ENCODE measurements at regions not wholly inside any gene's neighbourhood (a gene's known extent, or its start where the extent isn't known, plus 50 kb on each side); places are given as distances from the start of the nearest gene placed in this dataset.
A peak's percentile ranks its signal among the peaks of the same experiment; 100 is the strongest.
"Not testable (repeated sequence)": the region's sequence is repeated elsewhere in the genome, so short reads cannot be mapped to it uniquely, and the experiment has no call there.

- POLR2A ChIA-PET: interaction anchor here (1.0 kb wide), 1 partner anchor 86 kb away, joined by 4 read pairs; no protein-coding TSS in a partner anchor
- BruUV-seq (replicated peaks): no TSS peak
- intact Hi-C loops (cut with micrococcal nuclease): no loop called here
- no peak for TF ChIP-seq CTCF (IDR thresholded peaks at IDR 0.05; ENCODE audit: unreplicated experiment)
- peak; percentile 48 for DNase-seq (ENCODE audit: unreplicated experiment)
- H3K27ac Mint-ChIP-seq (ENCODE audit: low read depth, unreplicated experiment): no peak overlapping the region
- no peak overlapping the region for H3K4me3 Mint-ChIP-seq (ENCODE audit: unreplicated experiment)
- no peaks in the 10 kb centered on the region for H3K36me3 Mint-ChIP-seq (ENCODE audit: insufficient read depth, unreplicated experiment)
- H3K9me3 Mint-ChIP-seq (ENCODE audit: unreplicated experiment): peaks cover 17% of the 10 kb centered on the region
- H3K4me1 Mint-ChIP-seq (ENCODE audit: insufficient read depth, unreplicated experiment): peaks cover 31% of the 10 kb centered on the region
- CTCF ChIA-PET: interaction anchor here (0.6 to 0.7 kb wide), 4 partner anchors 10 to 282 kb away, joined by 3 to 4 read pairs (median 3); no protein-coding TSS in a partner anchor
- no peaks in the 10 kb centered on the region for H3K27me3 Mint-ChIP-seq (ENCODE audit: insufficient read depth, unreplicated experiment)
Measured at GRCh38 chr13:73162912-73163911, 104.4 kb downstream of the KLF5 start.

GRCh38 chr13:73160371-73161031 lies 101.7 kb downstream of the KLF5 start:
- H3K36me3 Mint-ChIP-seq (ENCODE audit: insufficient read depth, unreplicated experiment); BruUV-seq (replicated peaks); DNase-seq (ENCODE audit: unreplicated experiment); H3K27me3 Mint-ChIP-seq (ENCODE audit: insufficient read depth, unreplicated experiment); H3K27ac Mint-ChIP-seq (ENCODE audit: low read depth, unreplicated experiment); intact Hi-C loops (cut with micrococcal nuclease); H3K4me3 Mint-ChIP-seq (ENCODE audit: unreplicated experiment); H3K9me3 Mint-ChIP-seq (ENCODE audit: unreplicated experiment); POLR2A ChIA-PET: not testable (repeated sequence)
- CTCF ChIA-PET: interaction anchor here (0.7 kb wide), 1 partner anchor 542 kb away, joined by 3 read pairs; no protein-coding TSS in a partner anchor
- peaks cover 14% of the 10 kb centered on the region for H3K4me1 Mint-ChIP-seq (ENCODE audit: insufficient read depth, unreplicated experiment)

- Mint-ChIP-seq H3K27me3 (ENCODE audit: insufficient read depth, unreplicated experiment) (no peaks in the 10 kb centered on the region), H3K9me3 (ENCODE audit: unreplicated experiment) (peaks cover 8% of the 10 kb centered on the region), H3K4me1 (ENCODE audit: insufficient read depth, unreplicated experiment) (peaks cover 14% of the 10 kb centered on the region), H3K27ac (ENCODE audit: low read depth, unreplicated experiment) (peak overlapping the region; percentile 88), H3K4me3 (ENCODE audit: unreplicated experiment) (no peak overlapping the region), H3K36me3 (ENCODE audit: insufficient read depth, unreplicated experiment) (no peaks in the 10 kb centered on the region)
- no TSS peak for BruUV-seq (replicated peaks)
- TF ChIP-seq CTCF (IDR thresholded peaks at IDR 0.05; ENCODE audit: unreplicated experiment): no peak
- DNase-seq (ENCODE audit: unreplicated experiment): peak; percentile 64
- intact Hi-C loops (cut with micrococcal nuclease): no loop called here
- ChIA-PET POLR2A (interaction anchor here (0.8 to 0.9 kb wide), 2 partner anchors 10 to 25 kb away, joined by 3 read pairs; no protein-coding TSS in a partner anchor), CTCF (interaction anchor here (0.6 to 0.8 kb wide), 2 partner anchors 312 to 349 kb away, joined by 3 to 5 read pairs; no protein-coding TSS in a partner anchor)
Measured at GRCh38 chr13:73158851-73159250, 100.0 kb downstream of the KLF5 start.

- BruUV-seq (replicated peaks): no TSS peak
- H3K4me1 Mint-ChIP-seq (ENCODE audit: insufficient read depth, unreplicated experiment): peaks cover 8% of the 10 kb centered on the region
- intact Hi-C loops (cut with micrococcal nuclease): no loop called here
- CTCF ChIA-PET: interaction anchor here (0.6 kb wide), 1 partner anchor 73 kb away, joined by 3 read pairs; no protein-coding TSS in a partner anchor
- H3K4me3 Mint-ChIP-seq (ENCODE audit: unreplicated experiment): no peak overlapping the region
- TF ChIP-seq CTCF (IDR thresholded peaks at IDR 0.05; ENCODE audit: unreplicated experiment): no peak
- no peaks in the 10 kb centered on the region for H3K27me3 Mint-ChIP-seq (ENCODE audit: insufficient read depth, unreplicated experiment)
- DNase-seq (ENCODE audit: unreplicated experiment): no peak
- peaks cover 8% of the 10 kb centered on the region for H3K9me3 Mint-ChIP-seq (ENCODE audit: unreplicated experiment)
- no peak overlapping the region for H3K27ac Mint-ChIP-seq (ENCODE audit: low read depth, unreplicated experiment)
- no peaks in the 10 kb centered on the region for H3K36me3 Mint-ChIP-seq (ENCODE audit: insufficient read depth, unreplicated experiment)
- POLR2A ChIA-PET: interaction anchor here (0.7 kb wide), 1 partner anchor 74 kb away, joined by 3 read pairs; no protein-coding TSS in a partner anchor
Measured at GRCh38 chr13:73157031-73157430, 98.2 kb downstream of the KLF5 start.
